ENCODE measurements at regions not wholly inside any gene's neighbourhood (a gene's known extent, or its start where the extent isn't known, plus 50 kb on each side); places are given as distances from the start of the nearest gene placed in this dataset.

- intact Hi-C loops (cut with DNase I), result no loop called here
- DNase-seq, result no peak
- Histone ChIP-seq H3K27ac (no peak overlapping the region), H3K4me1 (no peaks in the 10 kb centered on the region), H3K36me3 (no peaks in the 10 kb centered on the region), H3K9me3 (peaks cover 0 to 4% (median 0%) of the 10 kb centered on the region in 4 donors), H3K27me3 (no peaks in the 10 kb centered on the region), H3K4me3 (no peak overlapping the region)
- WGBS, 2 donors, result 73% methylated on average over 3 of the region's 3 CpGs
- TF ChIP-seq EP300 (IDR thresholded peaks at IDR 0.05), result no peak
These were observed 104.9 kb upstream of the EOMES start for GRCh38 chr3:27827041-27827440.

- DNase-seq, result no peak
- Histone ChIP-seq H3K4me3 (no peak overlapping the region), H3K27ac (no peak overlapping the region), H3K9me3 (no peaks in the 10 kb centered on the region), H3K36me3 (no peaks in the 10 kb centered on the region), H3K27me3 (no peaks in the 10 kb centered on the region), H3K4me1 (no peaks in the 10 kb centered on the region)
- 42 to 71% methylated on average over 2 of the region's 2 CpGs for WGBS, 2 donors
- TF ChIP-seq EP300 (IDR thresholded peaks at IDR 0.05) (no peak), POLR2A (IDR thresholded peaks at IDR 0.05) (no peak), CTCF (IDR thresholded peaks at IDR 0.05) (no peak), POLR2AphosphoS5 (IDR thresholded peaks at IDR 0.05) (no peak)
- intact Hi-C loops (cut with DNase I), result no loop called here
These were observed 118.9 kb upstream of the EOMES start for GRCh38 chr3:27840807-27841594.

GRCh38 chr3:27844052-27844675 lies 122.0 kb upstream of the EOMES start:
- no peak for TF ChIP-seq EP300 (IDR thresholded peaks at IDR 0.05)
- TF ChIP-seq POLR2A (IDR thresholded peaks at IDR 0.05), result no peak
- TF ChIP-seq POLR2AphosphoS5 (IDR thresholded peaks at IDR 0.05), result no peak
- no peak for TF ChIP-seq CTCF (IDR thresholded peaks at IDR 0.05)
- intact Hi-C loops (cut with DNase I), result no loop called here
- WGBS, 2 donors, result 88 to 90% methylated on average over 1 of the region's 1 CpG

GRCh38 chr3:27847697-27848096 lies 125.6 kb upstream of the EOMES start:
- no peak for DNase-seq
- Histone ChIP-seq H3K4me3 (no peak overlapping the region), H3K4me1 (no peaks in the 10 kb centered on the region), H3K27ac (no peak overlapping the region), H3K36me3 (no peaks in the 10 kb centered on the region), H3K9me3 (peaks cover 0 to 4% (median 0%) of the 10 kb centered on the region in 4 donors), H3K27me3 (no peaks in the 10 kb centered on the region)
- 68 to 75% methylated on average over 6 of the region's 6 CpGs for WGBS, 2 donors
- TF ChIP-seq EP300 (IDR thresholded peaks at IDR 0.05) (no peak), POLR2AphosphoS5 (IDR thresholded peaks at IDR 0.05) (no peak), CTCF (IDR thresholded peaks at IDR 0.05) (no peak), POLR2A (IDR thresholded peaks at IDR 0.05) (no peak)
- intact Hi-C loops (cut with DNase I), result no loop called here

More at GRCh38 chr3:27844052-27844675, 122.0 kb upstream of the EOMES start:
- Histone ChIP-seq H3K4me3 (no peak overlapping the region), H3K27ac (no peak overlapping the region), H3K4me1 (no peaks in the 10 kb centered on the region), H3K36me3 (no peaks in the 10 kb centered on the region), H3K27me3 (no peaks in the 10 kb centered on the region), H3K9me3 (no peaks in the 10 kb centered on the region)
- no peak for DNase-seq

- 43 to 70% methylated on average over 1 of the region's 1 CpG for WGBS, 2 donors
These were observed 126.7 kb upstream of the EOMES start for GRCh38 chr3:27848826-27849225.

More at GRCh38 chr3:27848826-27849225, 126.7 kb upstream of the EOMES start:
- intact Hi-C loops (cut with DNase I), result no loop called here
- Histone ChIP-seq H3K4me1 (no peaks in the 10 kb centered on the region), H3K36me3 (no peaks in the 10 kb centered on the region), H3K27me3 (no peaks in the 10 kb centered on the region), H3K4me3 (no peak overlapping the region), H3K9me3 (peaks cover 0 to 4% (median 0%) of the 10 kb centered on the region in 4 donors), H3K27ac (no peak overlapping the region)
- DNase-seq, result no peak
- TF ChIP-seq CTCF (IDR thresholded peaks at IDR 0.05) (no peak), POLR2AphosphoS5 (IDR thresholded peaks at IDR 0.05) (no peak), EP300 (IDR thresholded peaks at IDR 0.05) (no peak), POLR2A (IDR thresholded peaks at IDR 0.05) (no peak)
